NCI-H226 (cell line): ENCODE measurements at regions not wholly inside any gene's neighbourhood (a gene's known extent, or its start where the extent isn't known, plus 50 kb on each side); places are given as distances from the start of the nearest gene placed in this dataset.
A peak's percentile ranks its signal among the peaks of the same experiment; 100 is the strongest.

Experiments used
- DNase-seq: peaks from one replicate; pipeline ENCODE4 v3.0.0-alpha.2; 2015

DNA sequence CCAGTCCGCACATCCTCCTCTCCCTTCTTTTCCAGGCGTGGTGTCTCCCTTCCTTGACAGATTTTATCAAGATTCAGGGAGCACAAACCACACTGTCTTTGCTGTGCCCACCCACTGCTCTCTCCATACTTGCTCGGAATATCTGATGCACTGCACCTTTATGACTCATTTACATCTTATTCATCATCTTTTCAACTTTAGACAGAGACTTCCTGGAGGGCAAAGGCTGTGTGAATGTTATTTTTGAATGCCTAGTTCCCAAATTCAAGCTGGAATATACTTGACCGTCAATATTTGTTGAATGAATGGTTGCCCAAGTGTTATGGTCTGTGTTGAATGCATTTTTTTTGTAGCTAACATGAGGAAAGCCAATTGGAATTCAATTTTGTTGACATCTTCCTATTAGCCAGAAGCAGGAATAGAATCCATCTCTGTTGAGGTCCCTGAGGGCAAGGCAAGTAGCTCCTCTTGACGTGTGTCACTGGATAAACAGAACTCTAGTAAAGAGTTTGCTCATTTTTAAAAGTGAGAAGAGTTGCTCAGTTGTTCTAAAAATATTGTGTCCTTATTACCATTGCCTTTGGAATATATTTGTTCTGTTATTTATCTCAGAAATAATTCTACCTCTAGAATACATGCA, 95.0 kb downstream of the KLF6 start:
- no peak for DNase-seq

DNA sequence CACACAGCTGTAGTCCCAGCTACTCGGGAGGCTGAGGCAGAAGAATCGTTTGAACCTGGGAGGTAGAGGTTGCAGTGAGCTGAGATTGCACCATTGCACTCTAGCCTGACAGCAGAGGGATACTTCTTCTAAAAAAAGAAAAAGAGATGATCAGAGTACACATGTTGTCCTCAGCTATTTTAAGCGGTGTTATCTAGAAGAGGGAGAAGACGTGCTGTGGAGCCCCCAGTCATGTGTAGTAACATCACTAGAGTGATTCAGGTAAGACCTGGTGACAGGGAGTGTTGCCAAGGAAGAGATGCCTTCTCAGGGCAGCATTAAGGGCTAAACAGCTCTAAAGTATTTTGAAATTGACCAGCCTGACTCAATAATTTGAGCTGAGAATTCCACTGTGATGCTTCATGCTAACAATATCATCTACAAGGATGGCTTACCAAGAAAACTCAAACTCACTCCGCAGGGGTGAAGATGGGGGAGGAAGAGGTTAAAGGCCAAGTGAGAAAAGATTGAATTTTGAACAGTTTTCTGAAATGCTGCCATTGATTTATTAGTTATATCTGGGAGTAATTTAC, 97.4 kb downstream of the KLF6 start:
- DNase-seq: peak; percentile 5

DNA sequence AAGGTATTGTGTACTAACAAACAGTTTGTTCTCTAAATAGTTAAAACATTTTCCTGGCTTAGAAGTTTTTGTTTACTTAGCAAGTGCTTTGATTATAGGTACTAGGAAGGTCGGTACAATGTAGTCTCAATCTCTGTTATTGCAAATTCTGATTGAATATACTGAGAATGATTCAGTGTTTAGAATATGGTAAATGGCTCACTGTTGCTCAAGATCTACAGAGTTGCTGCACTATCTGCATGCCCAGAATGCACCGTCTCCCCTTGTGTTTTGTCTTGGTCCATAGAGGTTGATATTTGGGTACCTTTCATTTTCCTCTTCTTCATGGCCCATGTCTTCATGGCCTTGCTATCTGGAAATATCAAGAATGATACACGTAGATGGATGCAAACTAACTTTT, 99.6 kb downstream of the KLF6 start:
- DNase-seq: no peak

DNA sequence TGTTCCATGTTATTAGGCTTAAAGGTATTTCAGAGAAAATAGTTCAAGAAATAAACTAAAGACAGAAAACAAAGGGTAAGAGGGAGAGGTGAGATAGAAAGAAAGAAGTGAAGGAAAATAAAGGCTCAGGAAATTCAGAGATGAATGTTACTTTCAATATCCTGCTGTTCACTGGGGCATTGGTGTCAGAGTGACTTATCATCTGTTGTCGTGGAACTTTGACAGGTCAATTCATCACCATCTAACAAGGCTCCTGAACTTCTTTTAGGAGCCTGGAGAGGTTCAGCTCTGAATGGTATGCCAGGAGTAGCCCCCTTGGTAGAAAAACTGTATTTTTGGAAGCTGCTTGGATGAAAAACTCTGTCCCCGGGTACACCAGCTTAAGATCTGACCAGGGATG, 100.1 kb downstream of the KLF6 start:
- no peak for DNase-seq

DNA sequence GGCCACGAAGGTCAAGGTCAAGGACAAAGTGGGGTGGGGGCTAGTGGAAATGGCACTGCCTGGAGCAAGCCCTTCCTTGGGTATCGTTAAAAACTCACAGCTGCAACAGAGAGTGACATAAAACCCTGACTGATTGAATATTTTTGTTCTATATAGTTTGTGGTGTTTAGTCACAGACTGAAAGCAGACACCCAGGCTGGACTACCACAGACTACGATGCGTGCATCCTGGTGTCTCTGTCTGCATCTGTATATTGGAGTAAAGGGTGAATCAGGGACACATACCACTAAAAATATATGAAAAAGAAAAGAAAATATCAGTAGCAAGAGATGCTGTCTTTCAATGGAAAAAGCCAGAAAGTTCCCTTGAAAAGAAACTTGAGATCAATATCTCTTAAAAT, 101.4 kb downstream of the KLF6 start:
- no peak for DNase-seq

DNA sequence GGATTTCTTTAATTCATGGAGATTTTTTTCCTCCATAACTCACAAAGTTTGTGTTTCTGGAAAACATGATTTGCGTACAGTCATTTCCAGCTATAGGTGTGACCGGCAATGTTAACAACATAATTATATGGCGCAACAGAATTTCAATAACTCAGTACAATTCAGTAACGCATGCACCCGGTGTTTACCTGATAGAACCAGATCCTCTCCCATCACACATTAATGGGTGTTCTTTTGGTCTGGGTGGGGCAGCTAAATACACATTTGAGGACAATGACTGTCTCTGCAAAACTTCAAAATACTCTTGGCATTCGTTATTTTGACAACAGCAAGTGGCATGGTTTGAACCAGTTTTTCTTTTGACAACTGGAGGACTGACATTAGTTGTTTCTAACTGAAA, 102.3 kb downstream of the KLF6 start:
- DNase-seq: no peak

DNA sequence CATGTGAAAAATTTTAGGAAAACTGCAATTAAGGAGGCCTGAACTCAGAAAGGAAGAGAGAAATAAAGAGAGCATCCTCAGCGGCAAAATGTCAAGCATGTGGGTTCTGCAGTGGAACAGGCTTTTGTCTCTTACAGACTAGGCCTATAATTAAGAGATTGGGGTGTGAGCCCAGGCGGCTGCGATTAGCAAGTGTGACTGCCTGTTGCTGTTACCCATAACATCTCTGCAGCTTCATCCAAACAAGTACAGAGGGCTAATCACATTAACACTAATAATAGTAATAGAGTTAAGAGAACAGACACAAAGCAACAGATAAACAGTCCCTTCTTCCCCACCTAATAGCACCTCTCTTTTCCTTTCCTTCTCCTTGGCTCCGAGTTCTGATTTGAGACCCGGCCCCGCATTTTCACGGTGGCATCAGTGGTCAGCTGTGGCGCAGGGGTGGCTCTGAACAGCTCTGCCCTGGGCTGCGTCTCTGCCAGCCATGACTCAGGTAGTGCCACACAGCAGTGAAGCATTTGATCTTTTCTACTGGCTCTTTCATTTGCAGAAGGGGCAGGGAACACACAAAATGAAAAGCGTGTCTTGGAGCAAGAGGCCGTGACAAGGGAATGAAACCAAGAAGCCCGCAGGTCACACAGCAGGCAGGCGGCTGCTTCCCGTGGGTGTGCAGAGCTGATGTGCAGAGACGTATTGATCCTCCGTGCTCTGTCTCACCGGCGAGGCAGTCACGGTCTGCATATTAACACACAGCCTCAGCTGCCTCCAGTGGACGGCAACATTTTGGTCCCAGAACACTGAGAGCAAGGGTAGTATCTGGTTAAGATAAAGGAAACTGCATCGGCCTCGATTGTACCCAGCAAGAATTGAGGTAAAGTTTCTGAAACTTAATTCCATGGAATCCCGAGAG, 103.1 kb downstream of the KLF6 start:
- no peak for DNase-seq

DNA sequence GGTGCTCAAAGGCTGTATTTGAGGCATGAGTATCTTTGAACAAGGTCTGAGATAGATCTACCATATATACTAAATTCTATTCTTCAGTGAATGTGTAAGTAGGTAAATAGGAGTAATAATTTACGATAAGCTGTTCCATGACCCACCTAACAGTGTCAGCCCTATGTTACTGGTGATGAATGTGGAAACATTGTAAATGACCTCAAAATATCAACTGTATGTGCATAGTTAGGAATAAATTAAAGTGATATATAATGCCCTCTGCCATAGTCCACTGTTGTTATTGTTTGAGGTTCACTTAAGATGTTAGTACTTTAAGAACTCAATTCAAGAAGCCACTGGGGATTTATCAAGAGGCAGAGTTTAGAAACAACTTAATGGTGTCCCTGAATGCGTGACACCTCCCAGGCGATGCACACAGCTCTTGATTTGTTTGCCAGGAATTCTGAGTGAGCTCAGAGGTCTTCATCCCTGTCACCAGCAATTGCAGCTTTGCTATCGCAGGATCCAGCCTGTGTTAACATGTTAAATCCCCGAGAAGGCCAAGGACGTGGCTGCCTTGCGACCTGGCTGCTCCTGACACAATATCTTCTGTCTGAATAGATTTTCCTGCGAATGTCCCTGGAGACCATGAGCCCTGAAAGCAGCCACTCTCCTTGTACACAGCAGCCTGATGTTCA, 104.9 kb downstream of the KLF6 start:
- DNase-seq: no peak

DNA sequence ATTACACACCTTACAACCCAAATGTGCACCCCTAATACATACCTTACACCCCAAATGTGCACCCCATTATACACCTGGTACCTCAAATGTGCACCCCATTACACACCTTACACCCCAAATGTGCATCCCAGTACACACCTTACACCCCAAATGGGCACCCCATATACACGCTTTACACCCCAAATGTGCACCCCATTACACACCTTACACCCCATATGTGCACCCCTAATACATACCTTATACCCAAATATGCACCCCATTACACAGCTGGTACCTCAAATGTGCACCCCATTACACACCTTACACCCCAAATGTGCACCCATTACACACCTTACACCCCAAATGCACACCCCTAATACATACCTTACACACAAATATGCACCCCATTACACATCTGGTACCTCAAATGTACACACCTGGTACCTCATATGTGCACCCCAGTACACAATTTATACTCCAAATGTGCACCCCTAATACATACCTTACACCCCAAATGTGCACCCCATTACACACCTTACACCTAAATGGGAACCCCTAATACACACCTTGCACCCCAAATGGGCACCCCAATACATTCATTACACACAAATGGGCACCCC, 106.3 kb downstream of the KLF6 start:
- DNase-seq: no peak

DNA sequence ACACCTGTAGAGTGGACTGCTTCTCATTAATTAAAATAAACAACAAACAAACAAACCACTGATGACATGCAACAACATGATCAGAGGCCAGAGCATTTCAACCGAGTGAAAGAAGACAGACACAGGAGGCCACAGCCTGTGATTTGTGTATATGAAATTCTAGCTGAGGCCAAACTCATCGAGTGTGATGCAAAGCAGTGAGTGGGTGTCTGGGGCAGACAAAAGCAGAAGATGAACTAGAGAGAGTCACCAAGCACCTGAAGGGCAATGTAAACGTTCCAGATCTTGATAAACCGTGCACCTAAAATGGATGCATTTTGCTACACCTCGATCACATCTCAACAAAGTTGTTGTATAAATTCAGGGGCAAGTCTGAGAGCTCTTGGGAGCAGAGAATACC, 108.4 kb downstream of the KLF6 start:
- no peak for DNase-seq

DNA sequence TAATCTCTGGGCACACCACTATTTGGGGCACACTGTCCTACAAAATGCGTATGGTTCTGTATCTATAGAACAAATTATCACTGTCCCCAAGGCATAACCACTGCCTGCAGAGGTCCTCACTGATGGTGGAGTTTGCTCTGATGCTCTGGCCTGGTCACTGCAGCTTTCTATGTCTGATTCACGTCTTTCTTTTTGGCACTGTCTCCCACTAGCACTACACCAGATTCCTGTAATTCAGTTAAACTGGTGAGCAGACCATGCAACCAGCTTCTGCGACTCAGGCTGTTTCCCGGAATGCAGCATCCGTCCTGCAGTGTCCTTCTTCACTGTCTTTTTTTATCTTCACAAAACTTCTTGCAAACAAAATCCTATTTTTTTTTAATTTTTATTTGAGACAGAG, 112.8 kb downstream of the KLF6 start:
- no peak for DNase-seq

DNA sequence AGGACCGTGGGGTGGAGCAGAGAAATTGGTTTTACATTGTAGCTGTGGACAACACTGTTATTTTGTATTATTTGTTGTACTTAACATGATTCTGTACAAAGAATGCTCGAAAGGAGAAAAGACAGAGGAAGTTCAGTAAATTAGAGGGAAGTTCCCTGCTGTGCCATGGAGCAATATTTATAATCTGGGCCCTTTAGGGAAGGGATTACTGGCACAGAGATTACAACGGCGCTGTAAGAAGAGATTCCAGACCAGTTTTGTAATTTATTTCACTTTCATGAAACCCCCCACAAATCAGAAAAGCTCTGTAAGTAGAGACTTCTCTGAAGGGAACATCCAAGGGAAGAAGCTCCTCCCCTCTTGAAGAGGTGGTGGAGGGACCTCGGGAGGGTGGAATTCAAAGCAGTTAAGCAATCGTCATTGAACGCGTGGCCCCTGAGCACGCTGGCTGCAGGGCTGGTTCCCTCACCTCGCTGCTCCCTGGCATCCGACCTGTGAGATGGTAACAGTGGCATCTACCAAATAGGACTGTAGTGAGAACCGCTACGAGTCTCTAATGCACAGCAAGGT, 113.5 kb downstream of the KLF6 start:
- no peak for DNase-seq

DNA sequence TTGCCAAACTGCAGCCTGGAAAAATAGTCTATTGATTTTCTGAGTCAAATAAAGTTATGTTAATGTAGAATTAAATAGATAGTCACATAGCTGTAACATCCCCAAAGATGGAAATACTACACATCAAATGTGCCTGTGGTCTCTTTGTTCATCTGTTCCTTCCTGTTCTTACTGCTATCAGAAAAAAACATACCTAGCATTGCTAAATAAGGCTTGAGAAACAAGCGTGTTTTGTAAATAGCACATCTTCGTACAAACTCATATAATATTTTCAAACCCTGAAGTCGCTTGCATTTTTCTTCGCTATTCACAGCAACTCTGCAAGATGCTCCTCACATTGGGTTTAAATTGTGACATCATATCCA, 116.1 kb downstream of the KLF6 start:
- no peak for DNase-seq

DNA sequence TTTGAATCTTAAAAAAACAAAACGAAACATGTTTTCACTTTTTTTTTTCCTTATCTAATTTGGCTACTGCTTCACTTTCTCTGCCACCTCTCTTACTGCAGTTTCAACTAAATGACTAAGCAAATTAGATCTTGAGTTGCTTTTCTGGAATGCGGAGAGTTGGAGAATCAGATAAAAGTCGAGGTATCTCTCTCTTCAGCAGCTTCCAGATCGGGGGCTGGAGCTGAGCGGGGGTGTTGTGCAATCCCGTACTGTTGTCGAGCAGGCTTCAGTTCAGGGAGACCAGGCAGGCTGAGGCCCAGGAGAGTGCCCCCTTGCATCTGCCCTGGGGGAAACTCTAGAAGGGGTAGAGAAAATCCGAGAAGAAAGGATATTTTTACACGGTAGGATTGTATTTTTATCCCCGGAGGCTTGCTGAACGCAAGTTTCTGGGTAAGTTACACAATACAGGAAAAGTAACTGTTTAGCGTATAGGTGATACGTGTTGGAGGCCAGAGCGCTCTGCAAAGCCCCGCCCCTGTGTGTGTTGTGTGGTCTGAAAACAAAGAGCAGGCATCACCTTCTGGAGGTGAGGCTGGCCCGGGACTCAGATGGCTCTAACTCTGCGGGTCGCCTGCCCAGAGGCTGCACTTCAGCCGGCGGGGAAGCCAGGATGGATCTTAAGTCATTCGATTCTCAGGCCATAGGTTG, 116.6 kb downstream of the KLF6 start:
- DNase-seq: peak; percentile 84

DNA sequence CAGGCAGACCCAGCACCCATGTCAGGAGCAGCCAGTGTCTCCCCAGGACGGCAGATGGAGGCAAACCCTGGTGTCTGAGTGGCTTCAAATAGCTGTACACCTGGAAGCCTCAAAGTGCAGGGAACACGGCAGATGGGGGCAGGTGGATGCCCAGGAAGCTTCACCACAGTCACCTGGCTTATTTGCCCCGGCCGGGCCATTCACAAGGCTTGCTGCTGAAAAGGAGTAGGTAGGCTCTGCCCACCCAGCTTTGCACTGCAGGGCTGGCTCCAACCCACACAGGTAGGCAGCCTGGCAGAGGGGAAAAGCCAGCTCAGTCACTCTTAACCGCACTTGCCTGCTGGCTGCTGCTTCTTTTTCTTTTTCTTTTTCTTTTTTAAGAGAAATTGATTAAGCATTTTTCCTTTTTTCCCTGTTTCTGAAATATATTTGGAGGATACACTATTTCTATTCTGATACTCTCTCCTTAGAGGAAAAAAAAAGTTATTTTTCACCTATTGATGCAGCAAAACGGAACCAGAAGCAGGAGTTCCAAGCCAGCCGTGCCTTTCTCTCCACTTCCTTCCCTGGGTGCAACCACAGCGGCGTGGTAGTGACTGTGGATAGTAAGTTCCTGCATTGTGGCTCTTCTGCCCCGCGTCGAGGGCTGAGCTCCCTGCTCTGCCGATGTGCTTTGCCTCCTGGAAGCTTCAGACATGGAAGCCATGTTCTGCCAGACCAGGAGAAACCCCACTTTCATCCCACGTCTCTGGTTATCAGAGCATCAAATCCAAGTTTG, 118.3 kb downstream of the KLF6 start:
- no peak for DNase-seq

DNA sequence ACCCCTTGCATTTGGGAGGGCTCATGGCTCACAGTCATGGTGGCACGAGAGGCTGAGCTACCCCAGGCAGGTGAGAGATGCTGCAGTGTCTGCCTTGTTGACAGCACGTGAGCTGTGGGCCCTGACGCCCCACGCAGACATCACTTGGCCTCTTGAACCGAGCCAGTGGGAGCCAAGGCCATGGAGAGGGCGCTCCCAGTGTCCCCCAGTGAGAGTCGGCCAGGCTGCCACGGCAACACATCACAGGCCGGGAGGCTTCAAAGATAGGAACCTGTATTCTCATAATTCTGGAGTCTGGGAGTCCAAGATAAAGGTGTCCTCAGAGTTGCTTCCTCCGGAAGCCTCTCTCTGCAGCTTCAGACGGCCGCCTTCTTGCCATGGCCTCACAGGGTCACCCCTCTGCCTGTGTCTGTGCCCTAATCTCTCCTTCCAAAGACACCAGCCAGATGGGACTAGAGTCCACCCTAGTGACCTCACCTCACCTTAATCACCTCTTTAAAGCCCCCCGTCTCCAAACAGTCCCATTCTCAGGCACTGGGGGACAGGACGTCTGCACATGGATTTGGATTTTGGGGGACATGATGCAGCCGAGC, 119.6 kb downstream of the KLF6 start:
- DNase-seq: no peak

DNA sequence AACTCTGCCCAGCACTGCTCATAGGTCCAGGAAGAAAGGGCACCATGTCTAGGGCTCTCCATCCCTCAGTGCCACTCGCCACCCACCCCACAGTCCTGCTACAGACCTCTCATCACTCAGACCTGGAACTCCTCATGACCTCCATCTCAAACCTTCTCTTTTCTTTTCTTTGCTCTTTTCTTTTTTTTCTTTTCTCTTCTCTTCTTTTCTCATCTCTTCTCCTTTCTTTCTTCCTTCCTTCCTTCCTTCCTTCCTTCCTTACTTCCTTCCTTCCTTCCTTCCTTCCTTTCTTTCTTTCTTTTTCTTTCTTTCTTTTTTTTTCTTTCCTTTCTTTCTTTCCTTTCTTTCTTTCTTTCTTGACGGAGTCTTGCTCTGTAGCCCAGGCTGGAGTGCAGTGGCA, 122.2 kb downstream of the KLF6 start:
- DNase-seq: no peak

DNA sequence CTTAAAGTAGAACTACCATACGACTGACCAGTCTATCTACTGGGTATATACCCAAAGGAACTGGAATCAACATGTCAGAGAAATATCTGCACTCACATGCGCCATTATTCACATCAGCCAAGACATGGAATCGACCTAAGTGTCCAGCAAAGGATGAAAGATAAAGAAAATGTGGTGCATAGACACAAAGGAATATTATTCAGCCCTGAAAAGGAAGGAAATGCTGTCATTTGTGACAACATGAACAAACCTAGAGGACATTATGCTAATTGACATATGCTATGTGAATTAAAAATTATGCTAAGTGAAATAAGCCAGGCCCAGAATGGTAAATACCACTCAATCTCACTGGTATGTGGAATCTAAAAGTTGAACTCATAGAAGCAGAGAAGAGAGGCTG, 123.7 kb downstream of the KLF6 start:
- DNase-seq: no peak

DNA sequence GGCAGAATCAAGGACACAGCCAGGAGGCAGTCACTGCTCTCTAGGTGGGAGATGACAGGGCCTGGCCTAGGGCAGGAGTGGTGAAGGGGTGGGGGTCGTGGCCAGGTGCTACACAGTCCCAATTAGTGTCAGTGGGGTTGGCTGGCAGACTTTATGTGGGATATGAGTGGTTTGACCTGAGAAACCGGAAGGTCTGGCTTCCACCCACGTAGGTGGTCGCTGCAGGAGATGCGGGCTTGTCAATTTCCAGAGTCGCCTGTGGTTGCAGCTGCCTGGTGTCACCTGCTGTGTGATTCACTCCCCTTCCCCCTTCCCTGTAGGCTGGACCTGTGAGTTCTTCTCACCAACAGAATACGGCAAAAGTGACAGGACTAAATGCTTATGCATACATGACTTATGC, 124.3 kb downstream of the KLF6 start:
- no peak for DNase-seq

DNA sequence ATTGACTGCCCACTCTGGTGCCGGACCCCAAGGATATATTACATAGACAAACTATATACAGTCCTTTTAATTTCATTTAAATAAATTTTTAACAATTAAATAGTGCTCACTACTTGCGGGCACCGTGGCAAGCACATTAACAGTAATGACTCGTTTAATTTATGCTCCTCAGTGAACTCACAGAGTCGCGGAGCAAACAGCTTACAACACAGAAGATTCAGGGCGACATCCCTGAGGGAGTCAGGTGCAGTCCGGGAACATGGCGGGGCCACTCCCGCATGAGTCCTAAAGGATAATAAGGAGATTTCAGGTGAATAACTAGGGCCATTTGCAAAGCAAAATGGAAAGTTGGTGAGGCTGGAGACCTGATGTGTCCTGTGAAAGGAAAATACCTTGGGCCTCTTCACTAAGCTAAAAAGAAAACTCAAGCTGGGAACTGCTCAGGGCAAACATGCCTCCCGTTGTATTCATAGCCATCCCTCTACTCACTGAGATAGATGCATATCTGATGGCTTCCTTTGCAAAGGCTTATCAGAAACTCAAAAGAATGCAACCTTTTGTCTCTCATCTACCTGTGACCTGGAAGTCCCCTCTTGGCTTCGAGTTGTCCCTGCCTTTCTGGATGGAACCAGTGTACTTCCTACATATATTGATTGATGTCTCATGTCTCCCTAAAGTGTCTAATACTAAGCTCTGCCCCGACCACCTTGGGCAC, 125.6 kb downstream of the KLF6 start:
- DNase-seq: no peak
